Neutrophil (primary cell): ENCODE measurements at regions not wholly inside any gene's neighbourhood (a gene's known extent, or its start where the extent isn't known, plus 50 kb on each side); places are given as distances from the start of the nearest gene placed in this dataset.

Experiments used
- H3K27ac ChIP-seq: fragments of 200-600 bp; sonication (generic); 2 replicates; pipeline ENCODE4 v1.5.1; 2016; ENCODE audit warnings: mild to moderate bottlenecking, moderate library complexity
- H3K27me3 ChIP-seq: fragments of 200-600 bp; sonication (generic); 2 replicates; pipeline ENCODE4 v1.6.0; 2016; ENCODE audit warnings: mild to moderate bottlenecking
- H3K36me3 ChIP-seq: fragments of 200-600 bp; sonication (generic); 2 replicates; pipeline ENCODE4 v1.5.1; 2017
- H3K4me1 ChIP-seq, 2 experiments: fragments of 200-600 bp in 1 of 2; sonication (generic) in 1 of 2; 1 replicate in 1 of 2; 2 replicates in 1 of 2; pipeline versions ENCODE4 v1.5.1 to v1.6.1; 2013 to 2016; ENCODE audit warnings: low read depth in 1 of 2, low read length in 1 of 2, mild to moderate bottlenecking in 1 of 2, moderate library complexity in 1 of 2; ENCODE audit not compliant: control insufficient read depth in 1 of 2, insufficient read depth in 1 of 2
- H3K4me3 ChIP-seq, 2 experiments: fragments of 200-600 bp in 1 of 2; sonication (generic) in 1 of 2; 1 replicate in 1 of 2; 2 replicates in 1 of 2; pipeline ENCODE4 v1.5.1; 2013 to 2016; ENCODE audit warnings: low read depth in 1 of 2, low read length in 1 of 2, mild to moderate bottlenecking in 1 of 2, moderate library complexity in 1 of 2
- H3K9me3 ChIP-seq: fragments of 200-600 bp; sonication (generic); 2 replicates; pipeline ENCODE4 v1.5.1; 2016
- TF ChIP-seq, protein P1 (sequence below): fragments of 200-600 bp; sonication (generic); IDR thresholded peaks from 2 replicates; pipeline ENCODE4 v1.5.1; 2016; ENCODE audit warnings: antibody characterized with exemption

DNA sequence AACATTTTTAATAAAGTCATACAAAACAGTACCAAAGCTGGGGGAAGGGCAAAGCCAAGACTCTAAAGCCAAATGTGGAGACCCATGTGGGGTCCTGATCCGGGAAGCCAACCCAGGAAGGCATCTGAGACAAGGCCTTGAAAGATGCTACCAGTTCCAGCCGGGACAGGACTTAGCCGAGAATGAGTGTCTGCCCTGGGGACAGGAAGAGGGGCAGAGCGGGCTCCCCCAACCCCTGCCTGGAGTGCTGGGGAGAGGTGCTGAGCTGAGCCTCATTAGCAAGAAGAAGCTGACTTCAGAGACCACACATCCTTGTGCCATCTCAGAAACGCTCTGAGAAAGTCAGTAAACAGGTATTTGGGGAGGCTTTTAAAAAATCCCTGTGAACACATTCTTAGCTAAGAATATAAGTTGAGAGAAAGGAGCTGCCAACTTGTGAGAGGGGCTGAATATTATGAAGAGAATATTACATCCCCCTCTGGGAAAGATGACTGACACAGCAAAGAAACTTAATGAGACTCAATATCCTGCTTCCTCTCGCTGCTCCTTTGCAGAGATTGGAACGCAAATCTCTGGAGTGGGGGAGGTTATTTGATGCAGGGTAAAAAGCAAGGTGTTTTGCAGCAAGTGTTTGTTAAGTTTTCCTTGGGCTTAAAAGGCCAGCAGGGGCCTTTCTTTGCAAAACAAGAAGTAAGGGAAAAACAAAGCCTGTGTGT is 103.3 kb upstream of the KCND3 start:
- Histone ChIP-seq H3K27ac (no peak overlapping the region), H3K36me3 (no peaks in the 10 kb centered on the region), H3K4me1 (no peaks in the 10 kb centered on the region), H3K27me3 (no peaks in the 10 kb centered on the region), H3K9me3 (no peaks in the 10 kb centered on the region), H3K4me3 (no peak overlapping the region)
- TF ChIP-seq, protein P1, sequence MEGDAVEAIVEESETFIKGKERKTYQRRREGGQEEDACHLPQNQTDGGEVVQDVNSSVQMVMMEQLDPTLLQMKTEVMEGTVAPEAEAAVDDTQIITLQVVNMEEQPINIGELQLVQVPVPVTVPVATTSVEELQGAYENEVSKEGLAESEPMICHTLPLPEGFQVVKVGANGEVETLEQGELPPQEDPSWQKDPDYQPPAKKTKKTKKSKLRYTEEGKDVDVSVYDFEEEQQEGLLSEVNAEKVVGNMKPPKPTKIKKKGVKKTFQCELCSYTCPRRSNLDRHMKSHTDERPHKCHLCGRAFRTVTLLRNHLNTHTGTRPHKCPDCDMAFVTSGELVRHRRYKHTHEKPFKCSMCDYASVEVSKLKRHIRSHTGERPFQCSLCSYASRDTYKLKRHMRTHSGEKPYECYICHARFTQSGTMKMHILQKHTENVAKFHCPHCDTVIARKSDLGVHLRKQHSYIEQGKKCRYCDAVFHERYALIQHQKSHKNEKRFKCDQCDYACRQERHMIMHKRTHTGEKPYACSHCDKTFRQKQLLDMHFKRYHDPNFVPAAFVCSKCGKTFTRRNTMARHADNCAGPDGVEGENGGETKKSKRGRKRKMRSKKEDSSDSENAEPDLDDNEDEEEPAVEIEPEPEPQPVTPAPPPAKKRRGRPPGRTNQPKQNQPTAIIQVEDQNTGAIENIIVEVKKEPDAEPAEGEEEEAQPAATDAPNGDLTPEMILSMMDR = no peak

DNA sequence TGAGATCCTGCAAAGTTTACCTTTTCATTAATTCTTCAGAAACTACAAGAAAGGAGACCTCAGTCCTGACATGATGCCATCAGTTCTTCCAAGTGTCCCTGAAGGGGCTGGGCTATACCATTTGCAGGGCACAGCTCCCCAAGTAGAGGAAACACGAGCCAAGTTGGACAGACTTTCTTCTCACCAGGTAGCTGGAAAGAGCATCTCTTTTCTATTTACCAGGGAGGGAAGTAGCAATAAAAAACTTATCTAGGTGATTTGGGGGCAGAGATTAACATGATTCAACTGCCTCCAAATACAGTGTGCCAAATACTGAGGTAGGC is 103.9 kb upstream of the KCND3 start:
- Histone ChIP-seq H3K27me3 (no peaks in the 10 kb centered on the region), H3K27ac (no peak overlapping the region), H3K36me3 (no peaks in the 10 kb centered on the region), H3K4me1 (no peaks in the 10 kb centered on the region), H3K9me3 (no peaks in the 10 kb centered on the region), H3K4me3 (no peak overlapping the region)
- TF ChIP-seq, protein P1 = no peak

DNA sequence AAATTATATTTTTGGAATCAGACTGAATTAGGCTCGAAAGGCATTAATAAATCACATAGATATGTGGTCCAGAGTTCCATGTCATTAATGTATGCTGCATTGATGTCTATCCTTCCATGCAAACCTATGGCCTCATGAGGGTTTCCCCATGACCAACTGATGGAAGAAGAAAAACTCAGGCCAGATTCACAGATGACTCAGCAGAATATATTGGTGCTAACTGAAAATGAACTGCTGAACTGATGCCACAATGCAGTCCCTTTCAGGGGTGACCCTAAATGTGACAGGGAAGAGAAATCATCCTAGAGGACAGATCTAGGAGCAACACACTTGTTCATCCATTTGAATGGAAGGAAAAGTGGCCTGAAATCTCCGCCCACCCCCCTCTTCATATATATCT is 110.5 kb upstream of the KCND3 start:
- H3K4me3 ChIP-seq = no peak overlapping the region
- no peak overlapping the region for H3K27ac ChIP-seq
- no peaks in the 10 kb centered on the region for H3K36me3 ChIP-seq
- no peaks in the 10 kb centered on the region for H3K4me1 ChIP-seq
- H3K9me3 ChIP-seq = no peaks in the 10 kb centered on the region
- no peaks in the 10 kb centered on the region for H3K27me3 ChIP-seq
- TF ChIP-seq, protein P1 = no peak

DNA sequence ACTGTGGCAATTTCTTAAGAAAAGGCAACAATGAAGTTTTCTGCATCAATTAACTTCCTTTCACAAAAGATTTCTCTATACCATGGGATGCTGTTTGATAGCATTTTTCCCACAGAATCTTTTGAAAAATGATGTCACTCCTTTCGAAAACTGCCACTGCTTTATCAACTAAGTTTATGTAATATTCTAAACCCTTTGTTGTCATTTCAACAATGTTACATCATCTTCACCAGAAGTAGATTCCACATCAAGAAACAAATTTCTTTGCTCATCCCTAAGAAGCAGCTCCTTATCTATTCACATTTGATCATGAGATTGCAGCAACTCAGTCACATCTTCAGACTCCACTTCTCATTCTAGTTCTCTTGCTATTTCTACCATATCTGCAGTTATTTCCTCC is 116.1 kb upstream of the KCND3 start:
- no peaks in the 10 kb centered on the region for H3K4me1 ChIP-seq
- H3K27me3 ChIP-seq = no peaks in the 10 kb centered on the region
- H3K4me3 ChIP-seq = no peak overlapping the region
- H3K27ac ChIP-seq = no peak overlapping the region
- H3K9me3 ChIP-seq = no peaks in the 10 kb centered on the region
- TF ChIP-seq, protein P1 = no peak
- H3K36me3 ChIP-seq = no peaks in the 10 kb centered on the region

DNA sequence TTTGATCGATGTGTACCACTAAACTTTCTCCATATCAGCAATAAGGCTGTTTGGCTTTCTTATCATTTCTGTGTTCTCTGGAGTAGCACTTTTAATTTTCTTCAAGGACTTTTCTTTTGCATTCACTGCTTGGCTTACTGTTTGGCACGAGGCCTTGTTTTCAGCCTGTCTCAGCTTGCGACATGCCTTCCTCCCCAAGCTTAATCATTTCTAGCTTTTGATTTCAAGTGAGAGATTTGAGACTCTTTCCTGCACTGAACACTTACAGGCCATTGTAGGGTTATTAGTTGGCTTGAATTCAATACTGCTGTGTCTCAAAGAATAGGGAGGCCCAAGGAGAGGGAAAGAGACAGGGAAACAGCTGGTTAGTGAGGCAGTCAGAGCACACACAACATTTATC is 120.6 kb upstream of the KCND3 start:
- no peaks in the 10 kb centered on the region for H3K9me3 ChIP-seq
- TF ChIP-seq, protein P1 = no peak
- no peak overlapping the region for H3K27ac ChIP-seq
- no peaks in the 10 kb centered on the region for H3K4me1 ChIP-seq
- no peak overlapping the region for H3K4me3 ChIP-seq
- H3K36me3 ChIP-seq = no peaks in the 10 kb centered on the region
- no peaks in the 10 kb centered on the region for H3K27me3 ChIP-seq

DNA sequence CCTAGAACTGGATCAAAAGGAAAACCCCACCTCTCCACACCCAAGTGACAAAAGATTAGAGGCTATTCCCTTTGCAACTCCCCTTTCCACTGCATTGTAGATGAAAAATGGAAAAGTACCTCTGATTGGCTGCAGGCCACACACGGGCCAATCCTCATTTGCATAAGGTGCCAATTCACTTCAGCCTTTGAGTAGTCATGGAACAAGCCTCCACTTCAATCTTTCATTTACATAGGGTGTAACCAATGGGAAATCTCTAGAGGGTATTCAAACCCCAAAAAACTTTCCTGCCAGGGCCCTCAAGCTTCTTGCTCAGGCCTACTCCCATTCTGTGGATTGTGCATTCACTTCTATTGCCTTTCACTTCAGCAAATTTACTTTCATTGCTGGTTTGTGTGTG is 122.3 kb upstream of the KCND3 start:
- no peaks in the 10 kb centered on the region for H3K4me1 ChIP-seq
- no peak overlapping the region for H3K4me3 ChIP-seq
- H3K27me3 ChIP-seq = no peaks in the 10 kb centered on the region
- H3K27ac ChIP-seq = no peak overlapping the region
- TF ChIP-seq, protein P1 = no peak
- no peaks in the 10 kb centered on the region for H3K9me3 ChIP-seq
- no peaks in the 10 kb centered on the region for H3K36me3 ChIP-seq
